CD4-positive, alpha-beta T cell treated with Interleukin-6 for 4 hours (primary cell): ENCODE measurements at regions not wholly inside any gene's neighbourhood (a gene's known extent, or its start where the extent isn't known, plus 50 kb on each side); places are given as distances from the start of the nearest gene placed in this dataset.
A peak's percentile ranks its signal among the peaks of the same experiment; 100 is the strongest.

Experiments used
- DNase-seq: peaks from one replicate; pipeline ENCODE4 v3.0.0-alpha.2; 2020; ENCODE audit warnings: mixed read lengths

GRCh38 chr12:94071258-94071657, 77.1 kb upstream of the PLXNC1 start:
- DNase-seq, result no peak

DNA sequence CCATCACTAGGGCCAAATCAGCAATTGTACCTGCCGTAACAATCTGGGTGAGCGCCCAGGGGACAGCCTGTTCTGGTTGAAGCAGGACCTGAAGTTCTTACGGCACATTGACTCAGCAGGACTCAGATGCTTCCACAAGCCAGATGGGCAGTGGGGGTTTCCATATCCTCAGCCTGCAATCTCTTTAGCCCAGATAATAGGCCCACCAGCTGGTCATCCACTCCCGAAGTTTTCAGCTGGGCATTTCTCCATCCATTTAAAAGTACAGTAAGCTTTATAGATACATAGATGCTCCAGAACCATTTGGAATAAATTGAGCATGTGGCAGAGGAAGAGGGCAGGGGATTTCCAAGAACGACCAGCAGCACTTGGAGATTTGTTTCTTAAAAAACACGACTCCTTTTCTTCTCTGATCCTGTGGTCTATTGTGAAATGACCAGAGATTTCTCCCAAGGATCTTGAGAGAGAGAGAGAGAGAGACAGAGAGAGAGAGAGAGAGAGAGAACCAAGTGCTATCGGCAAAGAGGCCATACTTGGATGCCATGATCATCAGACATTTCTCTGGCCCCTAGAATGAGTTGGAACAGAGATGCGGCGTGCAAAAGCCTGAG, 74.8 kb upstream of the PLXNC1 start:
- no peak for DNase-seq

GRCh38 chr12:94074216-94074979, 74.0 kb upstream of the PLXNC1 start:
- DNase-seq, result no peak

DNA sequence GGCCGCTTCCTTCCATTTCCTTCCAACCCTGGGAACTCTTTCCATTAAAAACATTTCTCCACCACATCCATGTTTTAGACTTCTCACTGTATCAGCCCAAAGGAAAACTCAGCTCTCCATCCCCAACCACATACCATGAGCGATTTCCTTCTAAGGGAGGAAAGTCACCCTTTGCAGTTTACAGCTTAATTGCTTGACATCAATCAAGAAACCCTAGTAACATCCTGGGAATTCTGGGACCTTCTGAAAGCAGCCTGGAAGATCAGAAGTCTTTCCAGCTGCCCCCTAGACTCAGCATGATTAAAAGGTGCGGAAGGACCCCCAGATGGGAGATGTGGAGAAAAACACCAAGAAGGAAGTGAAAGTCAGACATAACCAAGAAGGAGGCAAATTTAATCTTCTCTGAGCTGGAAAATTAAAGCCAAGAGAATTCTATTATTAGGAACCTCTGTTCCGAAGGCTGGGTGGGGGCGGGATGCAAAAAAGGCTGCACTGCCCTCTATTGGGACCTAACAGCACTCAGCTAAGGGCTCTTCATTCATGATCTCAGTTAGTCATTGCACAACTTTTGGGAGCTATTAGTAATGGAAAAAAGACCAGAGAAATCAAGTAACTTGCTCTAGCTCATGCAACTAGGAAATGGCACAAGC, 73.3 kb upstream of the PLXNC1 start:
- peak; percentile 31 for DNase-seq

DNA sequence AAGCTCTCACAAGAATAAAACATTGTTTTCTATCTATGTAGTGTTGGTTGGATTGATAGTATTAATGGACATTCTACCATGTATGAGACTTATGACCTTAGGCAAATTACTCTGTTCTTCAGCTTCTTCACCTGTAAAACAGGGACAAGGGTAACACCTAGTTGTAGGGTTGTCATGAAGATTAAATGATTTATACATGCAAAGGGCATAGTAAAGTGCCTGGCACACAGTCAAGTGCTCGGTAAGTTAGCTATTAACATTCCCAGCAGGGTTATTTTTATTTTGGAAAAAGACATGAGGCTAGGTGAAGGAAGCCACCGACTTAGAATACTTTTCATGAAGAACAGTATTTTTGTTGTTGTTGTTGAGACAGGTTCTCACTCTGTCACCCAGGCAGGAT, 71.2 kb upstream of the PLXNC1 start:
- no peak for DNase-seq

DNA sequence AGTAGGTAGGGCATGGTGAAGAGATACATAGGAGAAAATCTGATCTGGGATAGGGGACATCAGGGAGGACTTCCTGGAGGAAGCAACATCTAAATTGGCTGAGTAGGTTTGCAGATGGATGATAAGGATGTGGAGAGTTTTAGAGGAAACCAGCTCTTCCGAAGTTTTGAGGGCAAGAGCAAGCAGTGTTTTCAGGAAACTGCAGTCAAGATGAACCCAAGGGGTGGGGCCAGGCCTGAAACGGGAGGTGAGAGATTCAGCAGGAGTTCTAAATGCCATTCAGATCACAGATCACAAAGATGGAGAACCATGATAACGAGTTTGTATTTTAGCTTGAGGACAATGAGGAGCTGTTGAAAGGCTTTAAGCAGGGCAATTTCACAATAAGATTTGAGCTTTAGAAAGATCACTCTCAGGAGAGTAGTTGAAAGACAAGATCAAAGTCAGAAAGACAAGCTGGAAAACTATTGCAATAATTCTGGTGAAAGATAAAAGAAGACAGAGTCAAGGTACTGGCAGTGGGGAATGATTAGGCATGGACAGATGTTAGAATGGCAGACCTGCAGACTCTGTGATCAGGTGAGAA, 70.1 kb upstream of the PLXNC1 start:
- DNase-seq, result peak; percentile 16

DNA sequence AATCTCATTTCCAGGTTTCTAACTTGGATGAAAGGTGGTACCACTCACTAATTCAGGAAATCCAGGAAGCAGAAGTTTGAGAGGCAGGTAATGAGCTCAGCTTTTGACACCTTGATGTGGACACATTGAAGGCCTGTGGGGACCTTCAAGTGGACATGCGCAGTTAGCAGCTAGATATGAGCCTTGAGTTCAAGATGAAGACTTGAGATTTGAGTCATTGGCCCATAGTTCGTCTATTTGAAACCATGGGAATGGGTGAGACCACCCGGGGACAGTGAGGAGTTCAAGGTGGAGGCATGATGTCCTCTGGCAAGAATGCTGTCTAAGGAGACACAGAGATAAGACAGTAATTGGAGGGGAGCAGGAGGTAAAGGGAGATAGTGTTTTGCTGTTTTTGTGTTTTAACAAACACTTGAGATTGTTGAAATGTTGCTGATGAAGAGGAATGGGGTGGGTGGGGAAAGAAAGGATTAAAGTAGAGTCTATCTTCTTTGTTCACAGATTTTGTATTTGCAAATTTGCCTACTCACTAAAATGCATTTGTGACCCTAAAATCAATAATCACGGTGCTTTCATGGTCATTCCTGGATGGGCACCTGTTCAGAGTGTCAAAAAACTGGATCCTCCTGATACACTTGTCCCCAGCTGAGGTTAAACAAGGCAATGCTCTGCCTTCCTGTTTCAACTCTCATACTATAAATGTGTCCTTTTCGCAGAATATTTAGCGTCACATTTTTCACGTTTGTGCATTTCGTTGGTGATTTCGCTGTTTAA, 69.5 kb upstream of the PLXNC1 start:
- DNase-seq, result no peak

GRCh38 chr12:94079566-94080340, 68.6 kb upstream of the PLXNC1 start:
- DNase-seq, result no peak

- no peak for DNase-seq
Observed at GRCh38 chr12:94080341-94081009, 67.9 kb upstream of the PLXNC1 start.

DNA sequence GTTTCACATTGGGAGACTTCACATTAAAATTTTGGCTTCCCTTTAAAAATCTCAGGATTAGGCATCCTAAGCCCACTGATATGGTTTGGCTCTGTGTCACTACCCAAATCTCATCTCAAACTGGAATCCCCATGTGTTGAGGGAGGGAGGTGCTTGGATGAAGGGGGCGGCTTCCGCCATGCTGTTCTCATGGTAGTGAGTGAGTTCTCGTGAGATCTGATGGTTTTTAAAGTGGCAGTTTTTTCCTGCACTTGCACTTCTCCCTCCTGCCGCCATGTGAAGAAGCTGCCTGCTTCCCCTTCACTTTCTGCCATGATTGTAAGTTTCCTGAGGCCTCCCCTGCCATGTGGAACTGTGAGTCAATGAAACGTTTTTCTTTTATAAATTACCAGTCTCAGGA, 65.7 kb upstream of the PLXNC1 start:
- no peak for DNase-seq

DNA sequence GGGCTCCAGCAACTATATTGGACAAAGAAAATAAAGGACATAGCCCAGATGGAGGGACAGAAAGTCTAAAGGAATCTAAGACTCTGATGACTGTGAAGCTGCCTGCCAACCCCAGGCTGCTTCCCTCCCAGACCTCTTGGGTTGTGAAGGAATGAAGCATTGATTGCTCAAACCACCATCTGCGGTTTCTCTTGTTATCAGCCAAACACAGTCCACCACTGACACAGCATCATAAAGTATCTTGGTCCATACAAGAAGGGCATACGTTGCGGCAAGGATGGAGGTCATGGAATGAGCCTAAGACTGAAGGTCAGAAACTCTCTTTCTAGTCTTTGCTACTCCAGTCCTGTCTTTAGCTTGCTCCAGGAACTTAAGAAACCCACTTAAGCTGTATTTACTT, 58.5 kb upstream of the PLXNC1 start:
- DNase-seq, result no peak

- no peak for DNase-seq
Observed at GRCh38 chr12:94091624-94092023, 56.8 kb upstream of the PLXNC1 start.

GRCh38 chr12:94092516-94093241, 55.7 kb upstream of the PLXNC1 start:
- DNase-seq, result no peak

DNA sequence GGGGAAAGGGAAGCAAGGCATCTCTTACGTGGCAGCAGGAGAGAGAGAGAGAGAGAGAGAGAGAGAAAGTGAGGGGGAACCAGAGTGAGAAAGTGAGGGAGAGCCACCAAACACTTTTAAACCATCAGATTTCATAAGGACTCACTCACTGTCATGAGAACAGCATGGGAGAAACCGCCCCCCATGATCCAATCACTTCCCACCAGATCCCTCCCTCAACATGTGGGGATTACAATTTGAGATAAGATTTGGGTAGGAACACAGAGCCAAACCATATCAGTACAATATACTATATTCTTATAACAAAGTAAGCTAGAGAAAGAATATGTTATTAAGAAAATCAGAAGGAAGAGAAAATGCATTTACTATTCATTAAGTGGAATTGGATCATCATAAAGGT, 53.7 kb upstream of the PLXNC1 start:
- DNase-seq, result no peak

DNA sequence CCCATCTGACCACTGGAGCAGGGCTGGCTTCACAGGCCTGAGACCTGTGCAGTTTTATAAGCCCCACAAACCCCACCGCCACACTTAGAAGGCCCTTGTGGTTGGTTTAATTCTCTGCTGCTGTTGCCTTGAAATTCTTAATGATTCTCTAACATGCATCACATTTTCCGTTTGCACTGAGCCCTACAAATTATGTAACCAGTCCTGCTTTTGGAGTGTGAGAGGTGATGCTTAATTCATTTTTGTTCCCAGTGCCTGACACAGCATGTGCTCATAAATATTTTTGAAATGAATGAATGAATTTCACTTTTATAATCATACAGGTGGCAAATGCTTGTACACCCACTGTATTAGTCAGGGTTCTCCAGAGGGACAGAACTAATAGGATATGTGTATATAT, 52.8 kb upstream of the PLXNC1 start:
- DNase-seq, result no peak

DNA sequence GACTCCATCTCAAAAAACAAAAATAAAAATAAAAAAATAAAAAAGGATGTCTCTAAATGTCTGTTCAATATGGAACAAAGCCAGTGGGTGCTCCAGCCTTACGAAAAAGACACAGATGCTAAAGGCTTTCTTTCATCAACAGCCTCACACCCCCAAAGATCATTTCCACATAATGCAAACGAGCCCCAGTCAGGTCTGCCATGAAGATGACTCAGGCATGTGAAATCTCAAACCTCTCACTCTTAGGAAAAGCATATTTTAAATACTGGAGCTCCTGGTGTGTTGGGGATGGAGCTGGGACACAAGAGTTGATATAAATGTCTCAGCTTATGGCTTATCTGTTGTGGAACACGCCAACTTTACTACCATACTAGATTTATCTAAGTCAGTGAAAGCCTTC, 49.9 kb upstream of the PLXNC1 start:
- no peak for DNase-seq
